ENCODE measurements at regions not wholly inside any gene's neighbourhood (a gene's known extent, or its start where the extent isn't known, plus 50 kb on each side); places are given as distances from the start of the nearest gene placed in this dataset.

DNA sequence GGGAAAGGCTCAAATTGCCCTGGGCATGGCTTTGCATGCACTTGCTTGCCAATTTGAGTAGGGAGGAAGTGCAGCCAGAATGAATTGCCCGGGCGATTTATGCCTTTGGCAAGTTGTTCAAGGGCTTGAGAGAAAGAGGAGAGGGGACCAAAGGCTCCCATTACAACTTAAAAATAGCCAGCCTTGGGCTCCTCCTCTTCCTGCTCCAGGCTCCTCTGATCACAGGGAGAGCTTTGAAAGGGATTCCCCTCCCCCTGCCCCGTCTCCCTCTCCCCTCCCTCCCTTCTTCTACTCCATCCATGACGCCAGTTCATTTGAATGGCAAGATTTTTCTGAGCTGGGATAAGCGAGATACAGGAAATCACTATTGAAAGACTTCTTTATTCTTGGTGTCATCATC is 304.9 kb upstream of the JAG1 start:
- H3K4me3 ChIP-seq (ENCODE audit: extremely low read depth in 1 of 4, insufficient read depth in 2 of 4, low read depth in 3 of 4, low read length in 4 of 4), result no peak overlapping the region
- no peak overlapping the region for H2BK20ac ChIP-seq (ENCODE audit: low read length)
- H2BK12ac ChIP-seq (ENCODE audit: low read depth, low read length), result no peak overlapping the region
- H3K27me3 ChIP-seq (replicated peaks in 1 of 4; ENCODE audit: control insufficient read depth in 3 of 4, extremely low read depth in 1 of 4, insufficient read depth in 3 of 4, low read length in 3 of 4), result no peaks in the 10 kb centered on the region
- no peak overlapping the region for H3K9ac ChIP-seq (replicated peaks in 1 of 4; ENCODE audit: extremely low read depth in 1 of 4, low read depth in 3 of 4, low read length in 3 of 4)
- H3K4me2 ChIP-seq (ENCODE audit: insufficient read depth in 1 of 2, low read depth in 2 of 2, low read length in 2 of 2), result no peak overlapping the region
- H2AFZ ChIP-seq (ENCODE audit: low read length), result 0 out of 2 replicates have a peak overlapping the region, but pooled peaks have one; percentile 78
- no peaks in the 10 kb centered on the region for H3K23me2 ChIP-seq (ENCODE audit: low read depth, low read length)
- H3K4me1 ChIP-seq (replicated peaks in 1 of 4; ENCODE audit: control insufficient read depth in 3 of 4, insufficient read depth in 4 of 4, low read length in 3 of 4), result 0 out of 7 replicates have a peak, but pooled peaks cover 0 to 2% (median 0%) of the 10 kb centered on the region in 4 experiments
- H4K20me1 ChIP-seq (replicated peaks in 1 of 2; ENCODE audit: control insufficient read depth in 1 of 2, insufficient read depth in 2 of 2, low read length in 2 of 2), result no peaks in the 10 kb centered on the region
- ChIA-PET CTCF (ENCODE audit: partially characterized antibody) (interaction anchor here (0.6 kb wide), 1 partner anchor 21 kb away, joined by 3 read pairs; no protein-coding TSS in a partner anchor), POLR2A (ENCODE audit: partially characterized antibody) (no interaction called here)
- WGBS, 2 experiments (ENCODE audit: extremely low coverage in 1 of 2, insufficient coverage in 1 of 2, insufficient read length in 1 of 2, insufficient replicate concordance in 2 of 2, low coverage in 1 of 2, low lambda C conversion rate in 2 of 2, missing lambda C conversion rate in 1 of 2), result 65% methylated on average over 4 of the region's 5 CpGs; no CpG with 5 or more reads in 1 of the 2 experiments
- no peak overlapping the region for H2BK5ac ChIP-seq (ENCODE audit: low read depth, low read length)
- H2BK15ac ChIP-seq (ENCODE audit: low read length), result no peak overlapping the region
- H3K79me1 ChIP-seq (ENCODE audit: low read depth, low read length), result no peaks in the 10 kb centered on the region
- no peak for FAIRE-seq
- H3K9me3 ChIP-seq (ENCODE audit: insufficient read depth in 2 of 2, low read depth in 1 of 2, low read length in 1 of 2), result no peaks in the 10 kb centered on the region
- H3K56ac ChIP-seq (replicated peaks; ENCODE audit: insufficient read length, low read depth, low read length), result no peak overlapping the region
- no peak overlapping the region for H3K4ac ChIP-seq (replicated peaks; ENCODE audit: insufficient read length, low read depth, low read length)
- H3K23ac ChIP-seq (ENCODE audit: insufficient read length), result no peak overlapping the region
- TF ChIP-seq SIX5 (IDR thresholded peaks at IDR 0.05; ENCODE audit: low read depth, low read length) (no peak), CHD2 (IDR thresholded peaks at IDR 0.05; ENCODE audit: low read length) (no peak), EP300 (IDR thresholded peaks at IDR 0.05; ENCODE audit: borderline replicate concordance in 1 of 2, low read depth in 2 of 2, low read length in 2 of 2) (no peak), PHF8 (conservative IDR thresholded peaks at IDR 0.05; ENCODE audit: low read depth, low read length) (no peak), SAP30 (IDR thresholded peaks at IDR 0.05; ENCODE audit: insufficient read depth, insufficient replicate concordance, low read length) (no peak), YY1 (IDR thresholded peaks at IDR 0.05; ENCODE audit: low read depth, low read length) (no peak), JUN (IDR thresholded peaks at IDR 0.05; ENCODE audit: low read depth, low read length) (no peak)
- TF ChIP-seq, protein P1, sequence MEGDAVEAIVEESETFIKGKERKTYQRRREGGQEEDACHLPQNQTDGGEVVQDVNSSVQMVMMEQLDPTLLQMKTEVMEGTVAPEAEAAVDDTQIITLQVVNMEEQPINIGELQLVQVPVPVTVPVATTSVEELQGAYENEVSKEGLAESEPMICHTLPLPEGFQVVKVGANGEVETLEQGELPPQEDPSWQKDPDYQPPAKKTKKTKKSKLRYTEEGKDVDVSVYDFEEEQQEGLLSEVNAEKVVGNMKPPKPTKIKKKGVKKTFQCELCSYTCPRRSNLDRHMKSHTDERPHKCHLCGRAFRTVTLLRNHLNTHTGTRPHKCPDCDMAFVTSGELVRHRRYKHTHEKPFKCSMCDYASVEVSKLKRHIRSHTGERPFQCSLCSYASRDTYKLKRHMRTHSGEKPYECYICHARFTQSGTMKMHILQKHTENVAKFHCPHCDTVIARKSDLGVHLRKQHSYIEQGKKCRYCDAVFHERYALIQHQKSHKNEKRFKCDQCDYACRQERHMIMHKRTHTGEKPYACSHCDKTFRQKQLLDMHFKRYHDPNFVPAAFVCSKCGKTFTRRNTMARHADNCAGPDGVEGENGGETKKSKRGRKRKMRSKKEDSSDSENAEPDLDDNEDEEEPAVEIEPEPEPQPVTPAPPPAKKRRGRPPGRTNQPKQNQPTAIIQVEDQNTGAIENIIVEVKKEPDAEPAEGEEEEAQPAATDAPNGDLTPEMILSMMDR (IDR thresholded peaks at IDR 0.05; ENCODE audit: control extremely low read depth in 1 of 3, insufficient read depth in 1 of 3, low read depth in 1 of 3, low read length in 3 of 3), result no peak
- TF ChIP-seq, protein P2, sequence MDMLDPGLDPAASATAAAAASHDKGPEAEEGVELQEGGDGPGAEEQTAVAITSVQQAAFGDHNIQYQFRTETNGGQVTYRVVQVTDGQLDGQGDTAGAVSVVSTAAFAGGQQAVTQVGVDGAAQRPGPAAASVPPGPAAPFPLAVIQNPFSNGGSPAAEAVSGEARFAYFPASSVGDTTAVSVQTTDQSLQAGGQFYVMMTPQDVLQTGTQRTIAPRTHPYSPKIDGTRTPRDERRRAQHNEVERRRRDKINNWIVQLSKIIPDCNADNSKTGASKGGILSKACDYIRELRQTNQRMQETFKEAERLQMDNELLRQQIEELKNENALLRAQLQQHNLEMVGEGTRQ (IDR thresholded peaks at IDR 0.05; ENCODE audit: low read length), result no peak
- H4K91ac ChIP-seq (replicated peaks; ENCODE audit: insufficient read length, low read length), result no peak overlapping the region
- H4K5ac ChIP-seq (ENCODE audit: insufficient read length, low read depth, low read length), result no peak overlapping the region
- H3K18ac ChIP-seq (ENCODE audit: extremely low read depth, low read length), result no peak overlapping the region
- DNase-seq (ENCODE audit: low read depth in 1 of 2, low spot score in 2 of 2), result no peak
- no peak overlapping the region for H3K27ac ChIP-seq (ENCODE audit: low read depth, low read length)
- H4K8ac ChIP-seq (ENCODE audit: extremely low read depth, insufficient read depth, low read length), result no peak overlapping the region
- H2AK5ac ChIP-seq (ENCODE audit: low read depth, low read length), result no peak overlapping the region
- no peaks in the 10 kb centered on the region for H3K79me2 ChIP-seq (ENCODE audit: control insufficient read depth in 1 of 2, insufficient read depth in 2 of 2, low read length in 2 of 2)
- H3K36me3 ChIP-seq (ENCODE audit: control insufficient read depth in 2 of 4, insufficient read depth in 4 of 4, low read length in 3 of 4), result no peaks in the 10 kb centered on the region
- no peak overlapping the region for H3K14ac ChIP-seq (ENCODE audit: insufficient read length)
- H2BK120ac ChIP-seq (replicated peaks; ENCODE audit: low read depth, low read length), result no peak overlapping the region

Measured in H1 (cell line).